ENCODE measurements at regions not wholly inside any gene's neighbourhood (a gene's known extent, or its start where the extent isn't known, plus 50 kb on each side); places are given as distances from the start of the nearest gene placed in this dataset.

DNA sequence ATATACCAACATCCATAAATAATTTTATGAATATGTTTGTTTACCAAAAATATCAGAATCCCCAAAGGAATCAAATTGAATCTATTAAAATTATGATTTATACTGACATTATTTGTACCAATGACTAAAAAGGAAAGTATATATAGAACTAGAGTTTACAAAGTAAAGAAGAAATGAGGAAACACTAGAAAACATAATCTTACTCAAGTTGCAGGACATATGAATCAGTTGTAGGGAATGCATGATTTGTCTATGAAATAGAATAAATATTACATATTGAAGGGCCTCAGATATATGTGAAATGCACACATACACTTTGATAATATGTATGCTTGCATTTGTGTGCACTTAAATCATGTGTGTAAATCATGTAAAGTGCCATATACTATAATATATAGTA is 1466.4 kb downstream of the EFNB2 start:
- no peak overlapping the region for H3K4me3 ChIP-seq (ENCODE audit: low read depth, low read length)
- no peak for DNase-seq (ENCODE audit: low read depth)
- TF ChIP-seq, protein P1, sequence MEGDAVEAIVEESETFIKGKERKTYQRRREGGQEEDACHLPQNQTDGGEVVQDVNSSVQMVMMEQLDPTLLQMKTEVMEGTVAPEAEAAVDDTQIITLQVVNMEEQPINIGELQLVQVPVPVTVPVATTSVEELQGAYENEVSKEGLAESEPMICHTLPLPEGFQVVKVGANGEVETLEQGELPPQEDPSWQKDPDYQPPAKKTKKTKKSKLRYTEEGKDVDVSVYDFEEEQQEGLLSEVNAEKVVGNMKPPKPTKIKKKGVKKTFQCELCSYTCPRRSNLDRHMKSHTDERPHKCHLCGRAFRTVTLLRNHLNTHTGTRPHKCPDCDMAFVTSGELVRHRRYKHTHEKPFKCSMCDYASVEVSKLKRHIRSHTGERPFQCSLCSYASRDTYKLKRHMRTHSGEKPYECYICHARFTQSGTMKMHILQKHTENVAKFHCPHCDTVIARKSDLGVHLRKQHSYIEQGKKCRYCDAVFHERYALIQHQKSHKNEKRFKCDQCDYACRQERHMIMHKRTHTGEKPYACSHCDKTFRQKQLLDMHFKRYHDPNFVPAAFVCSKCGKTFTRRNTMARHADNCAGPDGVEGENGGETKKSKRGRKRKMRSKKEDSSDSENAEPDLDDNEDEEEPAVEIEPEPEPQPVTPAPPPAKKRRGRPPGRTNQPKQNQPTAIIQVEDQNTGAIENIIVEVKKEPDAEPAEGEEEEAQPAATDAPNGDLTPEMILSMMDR (IDR thresholded peaks at IDR 0.05; ENCODE audit: control insufficient read depth, extremely low read depth, insufficient read depth) = no peak

- DNase-seq (ENCODE audit: low read depth) = no peak
- no peak overlapping the region for H3K4me3 ChIP-seq (ENCODE audit: low read depth, low read length)
- TF ChIP-seq, protein P1 (IDR thresholded peaks at IDR 0.05; ENCODE audit: control insufficient read depth, extremely low read depth, insufficient read depth) = no peak
These were observed 1471.8 kb downstream of the EFNB2 start for GRCh38 chr13:105063676-105064075.

GRCh38 chr13:105059786-105060185 is 1475.7 kb downstream of the EFNB2 start:
- DNase-seq (ENCODE audit: low read depth) = no peak
- no peak overlapping the region for H3K4me3 ChIP-seq (ENCODE audit: low read depth, low read length)
- TF ChIP-seq, protein P1 (IDR thresholded peaks at IDR 0.05; ENCODE audit: control insufficient read depth, extremely low read depth, insufficient read depth) = no peak

DNA sequence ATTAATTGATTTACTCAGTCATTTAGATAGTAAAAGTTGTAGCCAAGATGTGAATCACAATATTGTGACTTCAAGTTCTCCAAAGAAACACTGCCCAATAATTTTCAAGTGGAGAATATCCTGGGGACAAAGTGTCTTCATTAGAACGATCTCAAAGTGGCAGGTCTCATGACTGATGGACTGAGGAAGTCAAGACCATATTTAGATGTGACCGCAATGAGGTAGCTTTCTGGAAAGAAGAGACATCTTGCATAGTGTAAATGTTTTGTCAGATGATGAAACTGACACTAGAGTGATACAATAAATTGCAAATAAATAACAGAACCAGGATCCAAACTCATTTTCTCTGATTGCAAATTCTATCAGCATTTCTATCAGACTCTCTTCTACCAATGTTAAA is 1476.9 kb downstream of the EFNB2 start:
- H3K4me3 ChIP-seq (ENCODE audit: low read depth, low read length) = no peak overlapping the region
- TF ChIP-seq, protein P1 (IDR thresholded peaks at IDR 0.05; ENCODE audit: control insufficient read depth, extremely low read depth, insufficient read depth) = no peak
- no peak for DNase-seq (ENCODE audit: low read depth)

DNA sequence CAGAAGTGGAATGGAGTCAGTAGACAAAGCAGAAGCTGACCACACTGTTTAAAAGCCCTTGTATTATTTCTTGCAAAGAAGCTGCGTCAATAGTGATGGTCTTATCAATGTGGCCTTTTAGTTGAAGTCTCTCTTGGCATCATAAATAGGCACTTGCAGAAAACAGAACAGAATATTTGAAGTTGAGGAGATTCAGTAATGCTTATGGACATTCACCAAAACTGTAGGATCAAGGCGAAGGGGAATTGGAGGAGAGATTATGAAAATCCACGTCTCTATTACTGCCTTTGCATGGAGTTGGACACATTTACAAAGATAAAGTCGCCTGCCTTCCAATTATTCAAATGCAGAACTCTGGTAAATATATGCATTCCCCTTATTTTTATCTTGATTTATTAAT is 1482.8 kb downstream of the EFNB2 start:
- no peak overlapping the region for H3K4me3 ChIP-seq (ENCODE audit: low read depth, low read length)
- TF ChIP-seq, protein P1 (IDR thresholded peaks at IDR 0.05; ENCODE audit: control insufficient read depth, extremely low read depth, insufficient read depth) = no peak
- no peak for DNase-seq (ENCODE audit: low read depth)

DNA sequence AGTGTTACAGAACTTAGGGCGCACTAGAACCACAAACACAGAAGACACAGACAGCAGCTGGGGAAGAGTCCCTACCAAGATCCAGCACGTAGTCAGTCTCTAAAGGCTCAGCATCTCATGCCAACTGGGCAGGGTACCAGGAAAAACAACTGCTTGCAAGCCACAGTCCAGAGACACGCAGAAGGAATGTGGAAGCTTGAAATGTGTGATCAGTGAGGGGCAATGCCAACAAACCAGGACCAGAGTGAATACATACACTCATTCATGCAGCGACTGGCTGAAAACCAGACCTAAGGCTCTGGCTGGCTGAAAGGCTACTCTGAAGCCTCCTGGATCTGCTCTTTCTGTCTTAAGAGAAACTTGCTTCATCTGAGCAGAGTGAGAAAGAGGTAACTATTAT is 1484.8 kb downstream of the EFNB2 start:
- DNase-seq (ENCODE audit: low read depth) = no peak
- TF ChIP-seq, protein P1 (IDR thresholded peaks at IDR 0.05; ENCODE audit: control insufficient read depth, extremely low read depth, insufficient read depth) = no peak
- no peak overlapping the region for H3K4me3 ChIP-seq (ENCODE audit: low read depth, low read length)

DNA sequence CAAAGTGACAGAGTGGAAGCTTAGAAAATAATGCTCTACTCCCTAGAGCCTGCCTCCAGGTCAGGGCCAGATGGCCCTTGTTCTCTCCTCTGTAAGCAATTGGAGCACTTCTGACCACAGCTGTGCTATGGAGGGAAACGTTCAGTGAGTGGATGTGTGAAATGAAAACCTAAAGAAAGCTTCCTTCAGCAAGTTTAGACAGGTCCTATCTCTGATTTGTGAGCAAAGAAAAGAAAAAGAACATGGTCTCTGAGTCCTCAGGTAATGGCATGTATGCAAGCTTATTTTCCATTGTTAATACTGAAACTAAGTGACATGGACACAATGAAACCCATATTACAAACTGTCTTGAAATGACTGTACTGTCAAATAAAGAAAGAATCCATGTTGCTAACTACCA is 1486.8 kb downstream of the EFNB2 start:
- TF ChIP-seq, protein P1 (IDR thresholded peaks at IDR 0.05; ENCODE audit: control insufficient read depth, extremely low read depth, insufficient read depth) = no peak
- DNase-seq (ENCODE audit: low read depth) = no peak
- no peak overlapping the region for H3K4me3 ChIP-seq (ENCODE audit: low read depth, low read length)

Data from LNCaP clone FGC (cell line).